ENCODE measurements at regions not wholly inside any gene's neighbourhood (a gene's known extent, or its start where the extent isn't known, plus 50 kb on each side); places are given as distances from the start of the nearest gene placed in this dataset.

DNA sequence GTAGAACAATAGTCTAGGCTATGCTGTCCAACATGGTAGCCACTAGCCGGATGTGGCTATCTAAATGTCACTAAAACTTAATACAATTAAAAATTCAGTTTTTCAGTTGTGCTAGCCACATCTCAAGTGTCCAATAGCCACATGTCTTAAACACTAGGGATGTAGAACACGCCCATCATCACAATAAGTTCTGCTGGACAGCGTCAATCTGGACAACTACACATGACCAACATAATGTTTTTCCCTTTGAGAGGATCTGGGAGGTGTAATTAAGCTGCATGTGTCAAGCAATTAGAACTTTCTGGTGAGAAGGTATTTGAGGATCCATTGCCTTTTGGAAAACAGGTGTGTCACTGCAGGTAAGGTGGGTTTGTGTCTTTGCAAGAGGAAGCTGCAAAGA is 424.6 kb upstream of the WWC1 start:
- H3K4me3 ChIP-seq (ENCODE audit: low read length): no peak overlapping the region
- TF ChIP-seq, protein P1, sequence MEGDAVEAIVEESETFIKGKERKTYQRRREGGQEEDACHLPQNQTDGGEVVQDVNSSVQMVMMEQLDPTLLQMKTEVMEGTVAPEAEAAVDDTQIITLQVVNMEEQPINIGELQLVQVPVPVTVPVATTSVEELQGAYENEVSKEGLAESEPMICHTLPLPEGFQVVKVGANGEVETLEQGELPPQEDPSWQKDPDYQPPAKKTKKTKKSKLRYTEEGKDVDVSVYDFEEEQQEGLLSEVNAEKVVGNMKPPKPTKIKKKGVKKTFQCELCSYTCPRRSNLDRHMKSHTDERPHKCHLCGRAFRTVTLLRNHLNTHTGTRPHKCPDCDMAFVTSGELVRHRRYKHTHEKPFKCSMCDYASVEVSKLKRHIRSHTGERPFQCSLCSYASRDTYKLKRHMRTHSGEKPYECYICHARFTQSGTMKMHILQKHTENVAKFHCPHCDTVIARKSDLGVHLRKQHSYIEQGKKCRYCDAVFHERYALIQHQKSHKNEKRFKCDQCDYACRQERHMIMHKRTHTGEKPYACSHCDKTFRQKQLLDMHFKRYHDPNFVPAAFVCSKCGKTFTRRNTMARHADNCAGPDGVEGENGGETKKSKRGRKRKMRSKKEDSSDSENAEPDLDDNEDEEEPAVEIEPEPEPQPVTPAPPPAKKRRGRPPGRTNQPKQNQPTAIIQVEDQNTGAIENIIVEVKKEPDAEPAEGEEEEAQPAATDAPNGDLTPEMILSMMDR (conservative IDR thresholded peaks at IDR 0.05; ENCODE audit: low read depth, low read length): no peak
- no peak for DNase-seq (ENCODE audit: low read depth)

DNA sequence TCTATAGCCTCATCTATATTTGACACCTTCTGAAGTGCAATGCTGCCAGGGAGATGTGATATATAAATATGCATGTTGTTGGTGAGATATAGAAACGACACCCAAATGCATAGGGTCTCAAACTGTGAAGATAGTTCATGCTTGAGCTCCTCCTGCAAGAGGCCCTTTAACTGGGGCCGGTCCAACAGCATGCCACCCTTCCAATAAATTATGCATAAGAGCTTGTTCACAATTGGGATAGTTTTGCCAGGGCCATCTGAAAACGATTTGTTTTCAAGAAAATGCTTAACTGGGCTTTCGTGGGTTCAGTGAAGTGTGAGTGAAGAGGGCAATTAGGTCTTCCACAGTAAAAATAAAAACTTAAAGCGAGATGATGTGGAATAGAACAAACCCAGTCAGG is 424.2 kb upstream of the WWC1 start:
- no peak for DNase-seq (ENCODE audit: low read depth)
- no peak overlapping the region for H3K4me3 ChIP-seq (ENCODE audit: low read length)
- TF ChIP-seq, protein P1 (conservative IDR thresholded peaks at IDR 0.05; ENCODE audit: low read depth, low read length): no peak

DNA sequence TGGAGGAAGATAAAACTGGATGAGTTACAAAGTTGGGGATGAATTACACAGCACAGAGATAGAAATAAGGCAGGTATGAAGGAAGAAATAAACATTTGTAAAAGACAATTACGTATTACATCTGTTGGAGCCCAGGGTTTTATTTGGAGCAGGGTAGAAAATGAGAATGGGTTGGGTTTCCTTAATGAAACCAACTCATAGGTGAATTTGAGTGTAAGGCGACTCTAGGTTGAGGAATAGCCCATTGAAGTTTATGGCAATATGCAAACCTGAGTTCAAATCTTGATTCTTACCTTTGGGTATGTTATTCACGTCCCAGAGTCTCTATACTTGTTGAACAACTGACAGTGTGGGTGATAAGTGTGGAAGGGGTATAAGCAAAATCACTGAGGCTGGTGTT is 422.3 kb upstream of the WWC1 start:
- DNase-seq (ENCODE audit: low read depth): no peak
- no peak overlapping the region for H3K4me3 ChIP-seq (ENCODE audit: low read length)
- TF ChIP-seq, protein P1 (conservative IDR thresholded peaks at IDR 0.05; ENCODE audit: low read depth, low read length): no peak

DNA sequence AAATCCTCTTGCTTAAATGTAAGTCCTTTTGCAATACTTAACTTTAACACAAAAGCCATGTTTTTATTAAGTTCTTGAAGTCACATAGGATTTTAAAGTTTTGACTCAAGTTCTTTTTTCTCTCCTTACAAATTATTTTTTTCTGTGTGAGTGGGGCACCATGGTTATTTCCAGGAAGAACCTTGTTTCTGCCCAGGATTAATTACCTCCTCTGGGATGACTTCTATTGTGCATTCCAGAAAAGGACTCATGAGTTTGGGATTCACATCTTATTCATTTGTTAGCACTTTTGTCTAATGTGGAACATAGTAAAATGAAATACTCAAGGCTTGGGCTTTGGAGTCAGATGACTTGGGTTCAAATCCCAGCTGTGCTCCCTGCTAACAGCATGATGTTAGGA is 421.4 kb upstream of the WWC1 start:
- DNase-seq (ENCODE audit: low read depth): no peak

DNA sequence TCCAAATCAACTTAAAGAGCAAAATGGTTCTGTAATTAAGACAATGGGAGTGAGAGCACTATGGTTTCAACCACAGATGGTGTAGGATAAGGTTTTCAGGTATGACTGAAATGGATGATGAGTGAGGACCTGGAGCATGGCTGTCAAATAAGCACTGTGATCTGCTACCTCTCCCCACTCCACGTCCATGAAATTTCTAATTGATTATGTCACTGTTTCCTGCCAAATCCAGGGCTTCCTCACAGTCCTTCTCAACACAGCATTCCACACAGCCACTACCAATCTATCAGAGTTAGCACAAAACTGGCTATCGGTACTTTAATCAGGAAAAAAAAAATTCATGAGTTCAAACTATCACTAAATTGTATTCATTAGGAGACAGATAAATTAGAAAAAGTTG is 420.4 kb upstream of the WWC1 start:
- H3K4me3 ChIP-seq (ENCODE audit: low read length): no peak overlapping the region
- no peak for DNase-seq (ENCODE audit: low read depth)
- TF ChIP-seq, protein P1 (conservative IDR thresholded peaks at IDR 0.05; ENCODE audit: low read depth, low read length): no peak

More for the DNA sequence above, 421.4 kb upstream of the WWC1 start:
- TF ChIP-seq, protein P1 (conservative IDR thresholded peaks at IDR 0.05; ENCODE audit: low read depth, low read length): no peak
- H3K4me3 ChIP-seq (ENCODE audit: low read length): no peak overlapping the region

DNA sequence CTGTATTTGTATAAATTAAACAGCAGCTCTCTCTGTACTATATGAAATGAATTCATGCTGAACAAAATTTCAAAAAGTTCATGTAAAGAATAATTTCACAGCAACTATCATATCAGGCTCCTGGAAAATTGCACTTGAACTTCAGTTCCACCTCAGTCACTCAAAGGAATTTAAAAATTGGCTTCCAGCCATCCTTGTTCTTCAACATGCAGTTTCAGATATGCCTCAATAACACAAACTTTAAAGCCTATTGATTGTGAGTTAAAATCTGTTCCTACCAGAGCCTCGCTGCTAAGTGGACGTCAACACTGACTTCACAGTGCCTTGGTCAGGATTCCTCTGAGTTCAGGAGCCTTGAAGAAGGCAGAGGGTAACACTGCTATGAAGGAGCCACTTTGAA is 418.7 kb upstream of the WWC1 start:
- TF ChIP-seq, protein P1 (conservative IDR thresholded peaks at IDR 0.05; ENCODE audit: low read depth, low read length): no peak
- no peak overlapping the region for H3K4me3 ChIP-seq (ENCODE audit: low read length)
- DNase-seq (ENCODE audit: low read depth): no peak

DNA sequence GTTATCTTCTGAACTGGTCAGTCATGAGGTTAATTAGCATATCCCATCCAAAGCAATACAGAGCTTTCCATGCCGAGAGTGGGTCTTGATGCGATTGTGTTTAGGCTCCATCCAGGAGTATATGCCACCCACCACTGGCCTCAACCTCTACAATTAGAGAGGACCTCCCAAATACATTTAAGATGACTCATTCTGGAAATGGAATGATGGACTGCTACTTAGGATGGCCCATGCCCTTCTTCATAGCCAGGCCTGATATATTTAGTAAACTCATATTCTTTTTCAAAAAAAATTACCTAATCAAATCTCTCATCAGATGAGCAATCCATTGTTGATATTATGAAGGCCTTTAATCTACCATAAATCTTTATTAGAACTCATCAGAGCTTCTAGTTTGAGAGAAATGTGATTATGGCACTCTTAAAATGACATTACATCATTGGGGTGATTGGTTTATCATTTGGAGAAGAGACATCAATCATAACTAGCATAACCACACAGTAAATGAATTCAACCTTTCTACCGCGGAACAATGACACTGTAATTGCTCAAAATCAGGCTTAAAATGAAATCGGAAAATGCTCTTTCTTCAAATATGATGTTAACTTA is 414.2 kb upstream of the WWC1 start:
- TF ChIP-seq, protein P1 (conservative IDR thresholded peaks at IDR 0.05; ENCODE audit: low read depth, low read length): no peak
- H3K4me3 ChIP-seq (ENCODE audit: low read length): no peak overlapping the region
- DNase-seq (ENCODE audit: low read depth): no peak
